HG03108 (cell line): ENCODE measurements at regions not wholly inside any gene's neighbourhood (a gene's known extent, or its start where the extent isn't known, plus 50 kb on each side); places are given as distances from the start of the nearest gene placed in this dataset.

Experiments used
- ATAC-seq: cut with Tn5 transposase; IDR thresholded peaks from one replicate; pipeline ENCODE4 v1.9.1; 2021; ENCODE audit warnings: moderate library complexity; ENCODE audit not compliant: unreplicated experiment

DNA sequence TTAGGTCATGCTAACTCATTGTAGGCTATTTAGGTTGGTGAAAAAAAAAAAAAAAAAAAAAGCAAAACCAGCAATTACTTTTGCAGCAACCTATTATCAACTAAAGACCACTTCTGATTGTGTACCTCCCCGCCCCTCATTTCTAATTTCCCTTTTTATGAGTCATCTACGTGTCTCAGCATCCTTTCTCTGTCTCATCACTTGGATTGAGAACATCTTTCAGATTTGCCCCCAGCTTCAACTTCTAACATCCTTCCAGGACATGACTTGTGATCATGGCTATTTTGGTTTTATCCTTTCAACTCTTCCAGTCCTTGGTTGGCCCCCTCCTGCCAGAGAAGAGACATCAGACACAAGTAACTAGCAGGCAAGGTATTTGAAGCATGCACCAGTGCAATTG, 156.7 kb upstream of the CCN2 start:
- no peak for ATAC-seq

DNA sequence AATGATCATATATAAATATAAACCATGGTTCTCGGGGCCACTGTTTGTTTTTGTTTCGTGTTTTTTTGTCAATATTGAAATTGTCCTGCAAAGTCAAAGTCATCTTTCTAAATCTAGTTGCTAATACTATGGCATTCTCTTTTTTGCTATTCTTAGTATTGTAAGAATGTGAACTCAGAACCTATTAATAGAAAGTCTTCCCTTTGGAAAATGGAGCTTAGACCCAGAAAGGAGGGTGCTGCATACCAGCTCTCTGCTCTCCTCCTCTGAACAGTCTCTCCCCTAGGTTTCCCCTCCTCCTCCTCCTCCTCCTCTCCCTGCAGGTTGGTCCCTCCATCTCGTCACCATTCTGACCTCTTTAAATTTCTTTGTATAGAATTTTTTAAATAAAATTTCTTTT, 150.4 kb upstream of the CCN2 start:
- ATAC-seq = no peak

DNA sequence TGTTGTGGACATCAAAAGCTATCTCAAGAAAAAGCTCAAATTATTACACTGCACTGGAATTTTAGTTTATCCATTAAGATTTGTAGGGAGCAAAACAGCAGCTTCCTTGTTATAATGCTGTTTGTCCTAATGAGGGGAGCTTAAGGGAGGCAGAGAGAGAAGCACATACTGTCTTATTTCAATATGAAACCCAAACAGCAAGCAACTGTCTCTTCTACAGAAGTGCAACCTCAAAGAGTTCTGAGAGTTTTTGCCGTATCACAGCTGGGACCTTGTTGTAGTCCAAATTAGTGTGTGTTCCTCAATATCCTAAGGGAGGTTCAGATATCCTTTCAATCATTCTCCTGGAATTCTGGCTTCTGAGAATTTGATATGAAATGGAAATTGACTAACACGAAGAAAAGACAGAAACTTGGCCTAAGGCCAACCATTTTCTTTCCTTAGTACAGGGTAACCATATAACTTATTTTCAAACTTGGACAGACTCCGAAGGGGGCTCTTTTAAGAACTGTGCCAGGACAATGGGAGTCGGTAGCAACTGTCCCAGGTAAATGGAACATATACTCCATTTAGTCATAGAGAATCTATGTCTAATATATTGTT, 149.3 kb upstream of the CCN2 start:
- no peak for ATAC-seq

DNA sequence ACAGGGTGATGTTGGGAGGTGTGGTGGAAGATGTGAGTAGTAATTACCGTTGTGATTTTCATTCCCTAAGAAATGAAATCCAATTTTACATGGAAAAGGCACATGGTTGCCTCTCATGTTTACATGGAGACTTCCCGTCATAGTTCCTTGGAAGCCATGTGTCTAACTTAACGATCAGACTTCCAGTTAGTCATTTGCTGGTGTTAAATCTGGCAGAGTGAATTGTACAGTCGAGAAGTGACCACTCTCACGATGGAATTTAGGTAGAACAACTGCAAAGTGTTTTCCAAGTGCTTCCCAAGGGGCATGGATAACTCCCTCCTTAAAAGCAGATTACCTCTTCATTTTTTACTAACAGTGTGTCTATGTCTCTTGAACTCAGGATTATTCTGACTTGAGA, 145.8 kb upstream of the CCN2 start:
- ATAC-seq = no peak

DNA sequence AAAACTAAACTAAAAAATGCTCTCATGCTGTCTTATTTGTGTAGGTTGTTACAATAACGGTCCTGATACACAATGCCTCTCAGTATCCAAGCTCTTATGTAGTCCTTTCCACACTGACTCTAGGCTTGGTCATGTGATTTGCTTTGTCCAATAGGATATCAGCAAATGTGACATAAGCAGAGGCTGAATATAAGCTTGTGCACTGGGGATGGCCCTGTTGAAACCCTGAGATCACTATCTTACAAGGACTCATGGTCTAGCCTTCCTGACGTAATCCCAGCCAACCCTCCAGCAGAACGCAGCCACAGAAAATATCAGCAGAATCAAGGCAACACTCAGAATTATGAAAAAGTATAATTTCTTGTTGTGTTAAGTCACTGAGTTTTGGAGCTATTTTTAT, 145.1 kb upstream of the CCN2 start:
- ATAC-seq = no peak

DNA sequence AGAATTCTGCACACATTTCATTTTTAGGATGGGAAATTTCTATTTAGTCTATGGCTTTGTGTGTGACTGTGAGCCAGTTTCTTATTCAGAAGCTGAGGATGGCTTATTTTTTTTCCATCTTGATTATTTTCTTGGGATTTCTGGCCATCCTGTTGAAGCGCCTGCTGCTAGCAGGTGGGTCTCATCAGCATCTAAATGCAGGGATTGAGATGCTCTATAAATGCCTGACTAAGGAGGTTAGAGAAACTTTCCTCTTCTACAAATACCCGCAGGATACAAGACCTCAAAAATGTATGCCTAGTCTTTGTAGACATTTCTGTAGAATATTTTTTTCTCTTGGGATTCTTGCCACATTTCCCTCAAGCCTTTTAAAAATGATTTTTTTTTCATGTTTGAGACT, 138.0 kb upstream of the CCN2 start:
- ATAC-seq = no peak

DNA sequence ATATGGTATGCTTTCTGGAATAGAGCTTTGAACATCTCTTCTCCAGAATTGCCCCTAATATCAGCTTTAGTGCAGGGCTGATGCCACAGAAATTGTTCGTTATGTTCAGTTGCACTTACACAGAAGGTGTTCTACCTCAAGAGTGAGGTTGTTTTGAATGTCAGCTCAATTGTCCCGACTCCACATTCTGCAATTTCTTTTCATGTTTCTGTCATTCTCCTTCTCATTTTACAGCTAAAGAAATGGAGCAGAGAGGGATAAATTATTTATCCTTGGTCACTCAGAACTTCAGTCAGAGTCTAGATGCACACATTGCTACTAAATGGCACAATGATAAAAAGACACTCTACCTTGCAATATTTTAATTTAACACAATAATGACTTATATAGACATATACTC, 137.0 kb upstream of the CCN2 start:
- ATAC-seq = no peak

DNA sequence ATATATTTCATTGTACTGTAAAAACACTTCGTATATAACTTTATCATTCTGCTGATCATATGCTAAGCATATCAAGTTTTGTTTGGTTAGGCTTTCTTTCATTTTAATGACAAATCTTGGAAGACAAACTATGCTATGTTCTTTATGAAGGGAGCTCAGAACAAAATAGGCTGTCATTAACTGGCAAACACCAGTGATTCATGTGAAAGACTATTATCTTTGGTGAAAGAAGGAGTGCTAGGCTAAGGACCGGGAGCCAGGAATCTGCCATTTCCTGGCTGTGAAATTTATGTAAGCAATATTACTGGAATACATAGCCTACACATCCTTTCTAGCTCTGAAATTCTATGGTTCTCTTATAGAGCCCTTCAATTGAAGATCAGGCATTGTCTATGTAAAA, 136.2 kb upstream of the CCN2 start:
- ATAC-seq = no peak

DNA sequence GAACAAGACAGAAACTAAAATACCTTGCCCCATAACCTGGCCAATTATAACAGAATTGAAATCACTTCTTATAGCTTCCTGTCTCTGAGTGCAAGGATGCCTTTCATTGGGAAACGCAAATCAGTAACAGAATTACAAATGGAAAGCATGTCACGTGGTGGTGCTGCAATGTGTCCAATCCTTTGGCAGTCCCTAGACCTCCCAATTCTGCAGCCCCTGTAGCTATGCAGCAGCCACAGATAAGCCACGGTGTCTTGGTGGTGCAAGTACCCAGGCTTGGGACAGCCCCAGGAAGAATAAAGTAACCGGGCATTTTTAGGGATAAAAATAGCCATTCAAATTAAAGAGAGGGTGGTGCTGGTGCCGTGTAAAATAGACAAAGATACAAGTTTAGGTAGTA, 134.6 kb upstream of the CCN2 start:
- ATAC-seq = no peak

DNA sequence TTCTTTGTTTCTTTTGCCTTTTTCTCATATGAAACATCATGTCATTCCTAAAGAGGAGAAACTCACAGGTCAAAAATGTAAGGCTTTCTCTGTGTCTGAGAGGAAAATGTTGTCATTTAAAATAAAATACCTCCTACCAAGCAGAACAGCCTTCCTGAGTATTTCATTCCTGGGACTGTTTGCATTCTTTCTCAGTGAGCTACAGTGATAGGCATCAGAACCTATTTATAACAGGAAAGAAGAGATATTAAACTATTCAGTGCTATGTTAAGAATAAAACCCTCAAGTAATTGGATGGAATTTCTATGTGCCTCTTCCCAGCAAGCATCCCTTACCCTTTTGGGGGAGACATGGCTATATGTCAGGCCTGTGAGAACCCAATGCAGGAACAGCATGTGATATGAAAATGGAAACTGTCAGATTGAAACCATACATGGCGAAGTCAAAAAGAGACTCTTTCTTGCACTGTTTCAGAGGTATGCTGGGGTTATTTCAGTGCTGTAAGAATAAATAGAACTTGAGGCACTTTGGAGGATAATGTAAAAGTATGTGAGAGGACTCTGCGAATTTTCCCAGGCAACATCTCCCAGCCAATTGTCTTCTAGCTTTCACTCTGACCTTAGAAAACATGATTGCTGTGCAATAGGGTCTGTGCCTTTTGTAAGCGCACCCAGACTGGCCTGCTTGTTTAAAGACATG, 133.8 kb upstream of the CCN2 start:
- peak; percentile 80 for ATAC-seq

DNA sequence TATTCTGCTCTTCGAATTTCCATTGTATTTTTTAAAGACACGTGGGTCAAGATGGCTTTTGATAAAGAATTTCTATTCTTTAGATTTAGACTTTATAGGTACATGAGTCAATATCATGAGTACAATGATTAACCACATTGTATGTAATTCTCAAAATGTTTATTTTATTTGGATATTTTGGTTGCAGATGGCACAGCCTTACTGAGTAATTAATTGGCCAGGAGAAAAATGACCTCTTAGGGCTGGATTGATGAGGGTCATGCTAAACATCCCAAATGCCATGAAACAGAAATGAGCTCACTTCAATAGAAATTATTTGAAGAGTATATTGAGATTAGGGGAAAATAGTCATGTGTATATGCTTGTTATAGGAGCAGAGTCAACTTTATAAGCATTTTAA, 131.2 kb upstream of the CCN2 start:
- ATAC-seq = no peak

DNA sequence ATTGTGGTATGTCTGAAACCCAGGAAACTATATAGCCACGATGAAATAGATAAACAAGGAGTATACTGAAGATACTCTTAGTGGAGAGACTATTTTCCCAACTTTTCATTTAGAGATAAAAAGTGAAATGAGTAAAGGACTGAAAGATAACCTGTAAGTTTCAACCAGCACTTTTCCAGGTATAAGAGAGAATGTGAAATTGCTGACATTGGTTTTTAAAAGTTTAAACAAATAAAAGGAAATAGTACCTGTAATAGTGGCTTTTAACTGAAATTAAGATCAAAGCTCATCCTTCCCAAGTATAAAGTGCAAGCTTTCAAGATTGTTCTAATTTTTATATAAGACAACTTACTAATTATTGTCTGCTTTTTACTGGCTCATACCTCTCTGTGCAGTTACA, 130.2 kb upstream of the CCN2 start:
- no peak for ATAC-seq

DNA sequence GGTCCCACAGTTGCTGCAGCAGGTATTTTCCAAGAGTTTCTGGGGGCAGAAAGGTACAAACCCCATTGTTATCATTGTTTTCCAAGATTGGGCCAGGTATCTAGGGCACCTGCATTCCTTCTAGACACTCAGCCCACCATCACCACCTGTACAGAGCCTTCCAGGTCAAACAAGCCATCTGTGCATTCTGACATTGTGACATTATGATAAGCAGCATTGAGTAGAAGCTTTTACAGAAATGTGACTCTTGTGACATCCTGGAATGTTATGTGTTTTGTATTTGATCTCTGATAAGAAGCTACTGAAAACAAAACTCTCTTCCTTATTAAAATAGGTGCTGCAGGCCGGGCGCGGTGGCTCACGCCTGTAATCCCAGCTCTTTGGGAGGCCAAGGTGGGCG, 128.1 kb upstream of the CCN2 start:
- no peak for ATAC-seq

DNA sequence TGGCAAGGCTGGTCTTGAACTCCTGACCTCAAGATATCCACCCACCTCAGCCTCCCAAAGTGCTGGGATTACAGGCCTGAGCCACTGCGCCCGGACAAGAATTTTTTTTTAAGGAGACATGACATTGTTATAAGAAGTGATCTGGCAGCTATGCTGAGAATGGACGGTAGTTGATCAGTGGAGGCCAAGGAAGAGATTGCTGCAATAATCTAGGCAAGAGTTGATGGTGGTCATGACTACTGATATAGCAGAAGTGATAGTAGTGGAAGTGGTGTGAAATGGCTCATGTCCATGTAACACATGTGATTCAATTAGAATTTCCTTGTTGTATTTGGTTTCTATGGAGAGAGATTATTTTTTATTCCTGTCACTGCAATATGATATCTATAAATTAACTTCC, 125.3 kb upstream of the CCN2 start:
- no peak for ATAC-seq

DNA sequence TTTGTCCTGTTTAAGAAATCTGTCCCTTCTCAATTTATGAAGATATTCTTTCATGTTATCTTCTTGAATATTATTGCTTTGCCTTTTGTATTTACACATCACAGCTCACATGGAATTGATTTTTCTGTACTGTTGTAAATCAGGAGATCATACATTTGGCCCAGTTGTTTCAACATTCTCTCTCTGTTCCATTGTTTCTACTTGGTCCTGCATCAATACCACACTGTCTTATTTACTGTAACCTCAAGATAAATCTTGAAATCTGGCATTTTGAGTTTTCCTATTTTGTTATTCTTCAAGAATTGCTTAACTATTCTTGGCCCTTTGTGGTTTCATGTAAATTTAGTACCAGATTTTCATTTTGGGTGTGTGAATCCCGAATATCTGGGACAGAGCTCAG, 121.7 kb upstream of the CCN2 start:
- ATAC-seq = no peak

DNA sequence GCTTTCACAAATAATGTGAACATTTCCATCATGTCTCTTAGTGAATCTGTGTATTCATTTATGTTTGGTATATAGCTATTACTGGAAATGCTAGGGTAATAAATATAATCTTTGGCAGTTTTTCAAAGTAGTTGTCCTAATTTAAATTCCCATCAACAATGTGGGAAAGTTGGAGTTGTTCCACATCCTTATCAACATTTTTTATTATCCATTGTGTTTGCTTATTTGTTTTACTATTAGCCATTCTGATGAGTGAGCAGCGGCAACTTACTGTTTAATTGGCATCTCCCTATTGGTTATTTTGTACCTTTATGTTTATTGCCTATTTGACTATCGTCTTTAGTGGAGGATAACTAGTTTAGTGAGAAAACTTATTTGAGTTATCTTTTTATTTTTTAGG, 121.1 kb upstream of the CCN2 start:
- ATAC-seq = no peak

DNA sequence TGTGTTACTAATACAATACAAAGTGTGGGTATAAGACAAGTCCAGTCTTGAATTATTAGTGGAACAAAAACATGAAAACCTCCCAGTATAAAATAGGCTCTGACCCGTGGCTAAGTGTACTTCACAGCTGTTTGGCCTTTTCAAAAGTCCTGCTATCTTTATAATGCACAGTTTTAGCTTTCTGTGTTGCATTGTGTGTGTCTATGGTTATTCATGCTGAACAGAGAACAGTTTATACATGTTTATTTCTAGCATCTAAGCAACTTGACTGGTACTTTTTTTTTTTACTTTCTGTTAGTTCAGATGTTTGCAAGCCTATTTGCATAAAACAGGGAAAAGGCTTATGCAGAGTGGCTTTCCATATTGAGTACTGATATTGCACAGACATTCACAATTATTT, 119.2 kb upstream of the CCN2 start:
- ATAC-seq = no peak

DNA sequence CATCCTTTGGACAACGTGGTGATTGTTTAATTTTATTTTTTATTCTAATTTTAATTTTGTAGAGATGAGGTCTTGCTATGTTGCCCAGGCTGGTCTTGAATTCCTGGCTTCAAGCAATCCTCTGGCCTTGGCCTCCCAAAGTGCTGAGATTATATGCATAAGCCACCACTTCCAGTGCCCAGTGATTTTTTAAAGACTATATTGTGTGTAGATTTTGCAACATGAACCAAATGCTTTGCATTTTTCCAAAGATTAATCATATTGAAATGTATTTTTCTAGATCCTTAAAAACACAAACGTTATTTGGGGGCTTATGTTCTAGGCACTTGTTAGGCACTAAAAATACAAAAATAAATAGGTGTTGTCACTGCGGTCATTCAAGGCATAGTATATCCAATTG, 117.6 kb upstream of the CCN2 start:
- no peak for ATAC-seq

DNA sequence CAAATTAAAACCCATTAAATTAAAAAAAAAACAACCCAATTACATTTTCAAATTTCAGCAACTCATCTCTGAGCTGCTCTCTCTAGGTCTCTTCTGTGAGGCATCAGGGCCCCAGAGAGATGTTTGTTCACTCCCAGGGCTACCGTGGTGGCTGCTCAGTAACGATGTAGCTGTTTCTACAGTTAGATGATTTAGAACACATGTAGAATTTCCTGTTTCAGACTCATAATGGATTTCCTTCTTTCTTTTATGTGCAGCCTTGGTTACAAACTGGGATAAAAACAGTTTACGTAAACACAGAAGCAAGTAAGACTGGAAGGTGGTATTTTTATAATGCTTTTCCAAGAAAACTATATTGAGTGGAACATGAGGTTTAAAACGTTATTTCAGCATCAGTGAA, 116.1 kb upstream of the CCN2 start:
- ATAC-seq = no peak

DNA sequence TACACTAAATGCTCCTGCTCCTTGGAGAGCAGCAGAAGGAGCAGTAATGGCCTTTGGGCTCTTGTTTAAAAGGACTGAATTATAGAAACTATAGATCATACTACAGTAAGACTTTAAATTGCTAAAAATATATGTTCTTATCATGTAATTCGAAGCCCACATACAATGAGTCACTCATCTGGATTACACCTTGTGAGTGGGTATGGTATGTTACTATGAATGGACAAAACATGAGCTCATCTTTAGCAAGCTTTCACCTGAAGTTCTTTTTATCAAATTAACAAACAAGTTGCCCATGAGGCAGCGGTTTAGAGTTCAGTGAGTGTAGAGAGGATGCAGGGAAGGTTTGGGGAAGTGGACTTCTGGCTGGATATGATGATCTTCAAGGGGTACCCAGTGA, 114.4 kb upstream of the CCN2 start:
- no peak for ATAC-seq

DNA sequence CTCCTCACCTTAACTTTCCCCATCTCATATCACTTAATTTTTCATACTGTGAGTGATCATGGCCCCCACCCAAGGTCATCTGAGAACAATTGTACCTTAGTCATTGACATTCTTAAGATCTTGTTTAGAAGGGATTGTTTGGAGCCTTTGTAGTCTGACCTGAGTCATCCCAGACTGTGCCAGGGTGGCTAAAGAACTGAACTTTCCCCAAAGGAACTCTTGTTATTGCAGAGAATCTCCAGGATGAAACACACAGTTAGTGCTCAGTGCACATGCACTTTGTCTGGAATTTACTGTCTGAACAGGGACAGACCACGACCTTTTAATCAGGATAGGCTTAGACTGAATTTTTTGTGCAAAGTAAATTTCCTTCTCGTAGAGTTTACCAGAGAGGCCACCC, 112.6 kb upstream of the CCN2 start:
- no peak for ATAC-seq

DNA sequence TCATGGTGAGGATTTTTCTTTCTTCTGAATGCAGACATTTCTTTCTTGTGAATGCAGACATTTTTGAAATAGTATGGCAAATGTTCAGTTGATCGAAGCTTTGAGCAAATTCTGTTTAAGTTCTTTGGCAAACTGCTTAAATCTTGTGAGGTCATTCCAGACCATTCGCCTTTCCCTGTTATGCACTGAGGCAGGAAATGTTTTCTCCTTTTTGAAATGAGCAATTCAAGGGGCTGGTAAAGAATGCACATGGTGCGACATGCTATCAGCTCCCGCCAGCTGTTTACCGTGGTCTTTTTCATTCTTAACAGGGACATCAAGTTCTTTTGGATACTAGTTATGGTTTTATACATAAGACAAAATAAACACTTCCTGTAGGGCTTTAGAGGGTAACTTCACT, 112.0 kb upstream of the CCN2 start:
- no peak for ATAC-seq

DNA sequence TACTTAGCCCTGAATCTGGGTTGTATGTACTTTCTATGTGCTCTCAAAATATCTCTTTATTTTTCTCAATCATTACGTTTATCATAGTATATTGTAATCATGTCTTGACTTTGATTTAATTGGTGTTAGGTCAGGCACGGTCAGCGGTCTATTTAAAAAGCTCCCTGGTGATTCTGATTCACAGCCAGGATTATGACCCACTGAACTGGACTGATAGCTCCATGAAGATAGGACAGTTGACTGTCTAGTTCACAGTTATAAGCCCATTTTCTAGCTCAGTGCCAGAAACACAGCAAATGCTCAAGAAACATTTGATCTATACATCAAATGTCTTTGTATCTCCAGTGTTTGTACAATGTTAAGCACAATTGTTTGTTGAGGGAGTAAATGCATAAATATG, 111.5 kb upstream of the CCN2 start:
- ATAC-seq = no peak
